GM12873 (cell line): ENCODE measurements at regions not wholly inside any gene's neighbourhood (a gene's known extent, or its start where the extent isn't known, plus 50 kb on each side); places are given as distances from the start of the nearest gene placed in this dataset.

Source experiments
- CTCF ChIP-seq: IDR thresholded peaks from 2 replicates; pipeline ENCODE4 v1.5.1; 2012; ENCODE audit warnings: low read depth, mild to moderate bottlenecking, moderate library complexity, low read length, control low read depth; ENCODE audit not compliant: insufficient read depth; ENCODE audit errors: missing control alignments

GRCh38 chr11:90558328-90558865, 335.5 kb upstream of the CHORDC1 start:
- no peak for TF ChIP-seq CTCF

GRCh38 chr11:90556606-90557005, 333.8 kb upstream of the CHORDC1 start:
- no peak for TF ChIP-seq CTCF

DNA sequence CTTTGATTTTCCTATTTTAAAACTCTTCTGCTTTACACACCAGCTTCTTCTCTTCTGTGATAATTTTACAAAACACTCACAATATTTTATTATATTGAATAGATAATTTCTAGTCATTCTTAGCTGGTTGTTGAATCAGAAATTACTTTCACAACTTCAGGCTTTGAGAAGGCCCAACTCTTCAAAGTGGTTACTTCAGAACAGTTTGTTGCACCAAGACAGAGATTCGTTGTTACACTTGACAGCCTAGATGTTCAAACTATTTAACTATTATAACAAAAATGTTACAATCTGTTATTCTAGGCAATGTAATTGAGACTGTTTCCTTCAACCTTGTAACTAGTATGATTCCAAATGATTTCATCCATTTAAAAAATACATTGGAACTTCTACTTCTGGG, 333.2 kb upstream of the CHORDC1 start:
- TF ChIP-seq CTCF: no peak

DNA sequence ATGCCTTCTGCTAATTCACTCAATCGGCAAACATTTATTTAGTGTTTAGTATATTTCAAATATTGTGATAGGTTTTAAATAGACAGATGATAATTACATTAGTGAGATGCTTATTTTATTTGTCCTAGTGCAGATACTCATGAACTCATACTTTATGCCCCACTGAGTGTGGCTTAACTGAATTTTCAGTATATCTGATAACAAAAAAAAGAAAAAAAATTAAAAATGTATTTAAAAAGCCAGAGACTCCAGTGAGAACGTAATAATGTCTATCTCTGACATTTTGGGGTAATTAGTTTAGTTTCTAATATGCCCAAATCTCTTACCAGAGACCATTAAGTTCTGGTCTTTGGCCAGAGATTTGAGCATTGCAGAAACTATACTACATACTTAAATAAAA, 332.6 kb upstream of the CHORDC1 start:
- no peak for TF ChIP-seq CTCF

DNA sequence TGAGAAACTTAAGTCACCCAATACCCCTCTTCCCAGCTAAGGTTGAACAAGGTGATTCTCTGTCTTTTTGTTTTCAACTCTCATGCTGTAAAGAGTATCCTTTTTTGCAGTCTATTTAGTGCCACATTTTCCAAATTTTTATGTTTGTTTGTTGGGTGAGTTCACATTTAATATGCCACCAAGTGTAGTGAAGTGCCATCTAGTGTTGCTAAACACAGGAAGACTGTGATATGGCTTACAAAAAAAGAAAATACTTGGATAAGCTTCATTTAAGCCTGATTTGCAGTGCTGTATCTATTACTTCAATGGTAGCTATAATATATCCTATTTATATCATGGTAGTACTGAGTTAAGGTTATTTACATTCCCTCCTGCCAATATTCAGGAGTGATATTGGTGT, 319.2 kb upstream of the CHORDC1 start:
- TF ChIP-seq CTCF: no peak

GRCh38 chr11:90536301-90536700, 313.5 kb upstream of the CHORDC1 start:
- TF ChIP-seq CTCF: no peak

GRCh38 chr11:90532125-90532524, 309.3 kb upstream of the CHORDC1 start:
- TF ChIP-seq CTCF: no peak
